HCT116 (cell line): ENCODE measurements at regions not wholly inside any gene's neighbourhood (a gene's known extent, or its start where the extent isn't known, plus 50 kb on each side); places are given as distances from the start of the nearest gene placed in this dataset.

ENCODE experiments used
- ATAC-seq: fragments of 200-7000 bp; cut with Tn5 transposase; 2 replicates; pipeline ENCODE4 v1.9.1; 2020; ENCODE audit warnings: mild to moderate bottlenecking, moderate library complexity
- BruUV-seq: library from RNA; stranded (reverse); fragments of 400-500 nt; replicated peaks from 2 replicates; lab custom pipeline; 2021; lab: Mats Ljungman, UMichigan
- CTCF ChIA-PET: fragments of 300-600 bp; sonication (Branson Sonifier 250); formaldehyde crosslinking; loops from one replicate; lab custom pipeline; 2021; ENCODE audit warnings: antibody characterized with exemption; lab: Charles Lee
- POLR2A ChIA-PET: fragments of 300-600, 350-600 bp; sonication (Branson Sonifier 250); formaldehyde crosslinking; loops from one replicate; lab custom pipeline; 2021; ENCODE audit warnings: antibody characterized with exemption; lab: Charles Lee
- RAD21 ChIA-PET, 2 experiments: fragments of 300-600 bp; sonication (Branson Sonifier 250); formaldehyde crosslinking; loops; one replicate each; lab custom pipeline; 2023; ENCODE audit warnings: low total read pairs in 2 of 2; ENCODE audit not compliant: uncharacterized antibody in 2 of 2, unreplicated experiment in 2 of 2, low non-redundant PET in 1 of 2; lab: Charles Lee
- DNase-seq: peaks from one replicate; pipeline ENCODE4 v3.0.0-alpha.2; 2010; ENCODE audit warnings: low read depth, low spot score
- H2AFZ ChIP-seq: fragments of 200-600 bp; shearing (Covaris generic), sonication (generic); 2 replicates; pipeline ENCODE4 v1.6.1; 2017; ENCODE audit warnings: low read depth, mixed run types, mixed read lengths, antibody characterized with exemption, low read length; ENCODE audit not compliant: poor library complexity, severe bottlenecking
- H3K27ac ChIP-seq: 2 replicates; pipeline ENCODE4 v1.5.1; 2012; ENCODE audit warnings: low read depth, low read length
- H3K27me3 ChIP-seq: fragments of 200-600 bp; sonication (generic); 2 replicates; pipeline ENCODE4 v1.6.1; 2016; ENCODE audit warnings: mixed run types, low read length, mixed read lengths; ENCODE audit not compliant: insufficient read depth
- H3K36me3 ChIP-seq, 2 experiments: fragments of 200-500 bp in 1 of 2; fragments of 200-600 bp in 1 of 2; sonication (Bioruptor generic) in 1 of 2; sonication (generic) in 1 of 2; 2 replicates each; pipeline versions ENCODE4 v1.5.1 to v1.6.1; 2014 to 2016; ENCODE audit warnings: low read length in 2 of 2, inconsistent platforms in 1 of 2, mixed read lengths in 1 of 2, mixed run types in 1 of 2; ENCODE audit not compliant: insufficient read depth in 2 of 2, control insufficient read depth in 1 of 2
- H3K4me1 ChIP-seq, 2 experiments: fragments of 200-600 bp in 1 of 2; sonication (generic) in 1 of 2; 2 replicates each; pipeline versions ENCODE4 v1.5.1 to v1.6.1; 2012 to 2017; ENCODE audit warnings: low read length in 2 of 2, inconsistent platforms in 1 of 2, mild to moderate bottlenecking in 1 of 2, mixed read lengths in 1 of 2, mixed run types in 1 of 2, moderate library complexity in 1 of 2; ENCODE audit not compliant: insufficient read depth in 2 of 2, control insufficient read depth in 1 of 2
- H3K4me2 ChIP-seq: fragments of 200-600 bp; sonication (generic); 2 replicates; pipeline ENCODE4 v1.6.1; 2017; ENCODE audit warnings: mixed run types, low read length, mixed read lengths
- H3K4me3 ChIP-seq, 2 experiments: fragments of 200-600 bp in 1 of 2; sonication (generic) in 1 of 2; replicated peaks in 1 of 2; 2 replicates each; pipeline ENCODE4 v1.5.1; 2011 to 2016; ENCODE audit warnings: low read length in 2 of 2, control low read depth in 1 of 2, low read depth in 1 of 2, mild to moderate bottlenecking in 1 of 2, mixed read lengths in 1 of 2, mixed run types in 1 of 2
- H3K79me2 ChIP-seq: fragments of 200-600 bp; sonication (generic); 2 replicates; pipeline ENCODE4 v1.6.1; 2017; ENCODE audit warnings: mild to moderate bottlenecking, mixed run types, low read length, moderate library complexity, mixed read lengths; ENCODE audit not compliant: insufficient read depth
- H3K9ac ChIP-seq: fragments of 200-600 bp; sonication (generic); 2 replicates; pipeline ENCODE4 v1.6.1; 2016; ENCODE audit warnings: low read length, mixed read lengths
- H3K9me2 ChIP-seq: fragments of 200-600 bp; sonication (generic), shearing (Covaris generic); 2 replicates; pipeline ENCODE4 v1.6.1; 2017; ENCODE audit warnings: mixed run types, mild to moderate bottlenecking, moderate library complexity; ENCODE audit not compliant: insufficient read depth
- H3K9me3 ChIP-seq, 2 experiments: fragments of 200-500 bp in 1 of 2; fragments of 200-600 bp in 1 of 2; sonication (Bioruptor generic) in 1 of 2; sonication (generic) in 1 of 2; 2 replicates each; pipeline ENCODE4 v1.6.1; 2014 to 2017; ENCODE audit warnings: low read length in 2 of 2, mixed read lengths in 2 of 2, inconsistent platforms in 1 of 2, low read depth in 1 of 2, mild to moderate bottlenecking in 1 of 2, mixed run types in 1 of 2, moderate library complexity in 1 of 2; ENCODE audit not compliant: control insufficient read depth in 1 of 2, insufficient read depth in 1 of 2
- H4K20me1 ChIP-seq: fragments of 200-600 bp; sonication (generic), shearing (Covaris generic); 2 replicates; pipeline ENCODE4 v1.6.1; 2017; ENCODE audit warnings: mixed run types, mild to moderate bottlenecking, moderate library complexity; ENCODE audit not compliant: insufficient read depth
- ATF3 ChIP-seq: IDR thresholded peaks from 2 replicates; pipeline ENCODE4 v1.6.1; 2012
- CTCF ChIP-seq, 3 experiments: fragments of 200-600 bp in 1 of 3; sonication (generic) in 1 of 3; IDR thresholded peaks in 2 of 3; conservative IDR thresholded peaks in 1 of 3; 2 replicates each; pipeline ENCODE4 v1.5.1; 2012 to 2017; ENCODE audit warnings: low read depth in 2 of 3, low read length in 2 of 3, antibody characterized with exemption in 1 of 3, borderline replicate concordance in 1 of 3, control low read depth in 1 of 3, mild to moderate bottlenecking in 1 of 3, mixed read lengths in 1 of 3, mixed run types in 1 of 3, moderate library complexity in 1 of 3; ENCODE audit not compliant: insufficient read depth in 1 of 3
- EGR1 ChIP-seq: IDR thresholded peaks from 2 replicates; pipeline ENCODE4 v1.6.1; 2012; ENCODE audit warnings: low read depth
- ELF1 ChIP-seq: IDR thresholded peaks from 2 replicates; pipeline ENCODE4 v1.6.1; 2012; ENCODE audit warnings: low read depth, borderline replicate concordance
- EZH2 ChIP-seq: fragments of 200-600 bp; sonication (generic); IDR thresholded peaks from 2 replicates; pipeline ENCODE4 v1.6.1; 2017; ENCODE audit warnings: antibody characterized with exemption, mixed run types
- REST ChIP-seq: IDR thresholded peaks from 2 replicates; pipeline ENCODE4 v1.6.1; 2012; ENCODE audit warnings: low read depth
- SIN3A ChIP-seq: IDR thresholded peaks from 2 replicates; pipeline ENCODE4 v1.6.1; 2012; ENCODE audit warnings: low read depth
- SP1 ChIP-seq: IDR thresholded peaks from 2 replicates; pipeline ENCODE4 v1.6.1; 2012; ENCODE audit warnings: low read depth
- ZBTB33 ChIP-seq: IDR thresholded peaks from 2 replicates; pipeline ENCODE4 v1.6.1; 2011; ENCODE audit warnings: mild to moderate bottlenecking, low read length, moderate library complexity; ENCODE audit not compliant: insufficient replicate concordance; ENCODE audit errors: extremely low read depth
- ZFX ChIP-seq: fragments of 450-650 bp; IDR thresholded peaks from 2 replicates; pipeline ENCODE4 v1.6.1; 2017
- ZNF274 ChIP-seq: fragments of 200-500 bp; sonication (Bioruptor generic); IDR thresholded peaks from 2 replicates; pipeline ENCODE4 v1.6.1; 2014; ENCODE audit warnings: mild to moderate bottlenecking, low read depth, low read length, inconsistent platforms
- intact Hi-C: fragments of 100-400 bp; cut with micrococcal nuclease; formaldehyde crosslinking; loops from 2 replicates; pipeline ENCODE4 v1.10.0; 2022

- BruUV-seq, result no TSS peak
- H3K4me3 ChIP-seq, result no peak overlapping the region
- H3K9ac ChIP-seq, result no peak overlapping the region
- no peaks in the 10 kb centered on the region for H3K27me3 ChIP-seq
- ChIA-PET RAD21 (no interaction called here), CTCF (no interaction called here), POLR2A (no interaction called here)
- no peak overlapping the region for H3K27ac ChIP-seq
- no peak overlapping the region for H3K4me2 ChIP-seq
- H3K4me1 ChIP-seq, result no peaks in the 10 kb centered on the region
- no peaks in the 10 kb centered on the region for H3K36me3 ChIP-seq
- no peak overlapping the region for H2AFZ ChIP-seq
- H3K9me3 ChIP-seq, result peaks cover 4 to 11% of the 10 kb centered on the region in 2 experiments; a peak in 2 of 4 replicates
- no peak for TF ChIP-seq SIN3A
- TF ChIP-seq ELF1, result no peak
- TF ChIP-seq ZNF274, result no peak
- TF ChIP-seq ZFX, result no peak
- TF ChIP-seq SP1, result no peak
- no peaks in the 10 kb centered on the region for H4K20me1 ChIP-seq
- DNase-seq, result no peak
- intact Hi-C loops, result no loop called here
- no peaks in the 10 kb centered on the region for H3K9me2 ChIP-seq
- no peaks in the 10 kb centered on the region for H3K79me2 ChIP-seq
- ATAC-seq, result no peak
Observed at GRCh38 chr6:67300430-67301040, 1334.5 kb upstream of the ADGRB3 start.

- no peak overlapping the region for H2AFZ ChIP-seq
- ATAC-seq (no peak), DNase-seq (no peak)
- H3K4me3 ChIP-seq, result no peak overlapping the region
- H3K4me1 ChIP-seq, result no peaks in the 10 kb centered on the region
- no peaks in the 10 kb centered on the region for H3K27me3 ChIP-seq
- intact Hi-C loops, result no loop called here
- H3K9ac ChIP-seq, result no peak overlapping the region
- H4K20me1 ChIP-seq, result no peaks in the 10 kb centered on the region
- H3K9me2 ChIP-seq, result no peaks in the 10 kb centered on the region
- POLR2A ChIA-PET, result no interaction called here
- no peaks in the 10 kb centered on the region for H3K79me2 ChIP-seq
- BruUV-seq, result no TSS peak
- no peak overlapping the region for H3K4me2 ChIP-seq
- H3K9me3 ChIP-seq, result 0 out of 4 replicates have a peak, but pooled peaks cover 0 to 6% of the 10 kb centered on the region in 2 experiments
- RAD21 ChIA-PET, result no interaction called here
- H3K36me3 ChIP-seq, result no peaks in the 10 kb centered on the region
- H3K27ac ChIP-seq, result no peak overlapping the region
- CTCF ChIA-PET, result no interaction called here
- TF ChIP-seq ATF3, result no peak
- TF ChIP-seq ZNF274, result no peak
- no peak for TF ChIP-seq ZBTB33
- no peak for TF ChIP-seq REST
- TF ChIP-seq EZH2, result no peak
- no peak for TF ChIP-seq SIN3A
- TF ChIP-seq EGR1, result no peak
- TF ChIP-seq ELF1, result no peak
- TF ChIP-seq CTCF (IDR thresholded peaks at IDR 0.05 in 2 of 3, conservative IDR thresholded peaks at IDR 0.05 in 1 of 3; ENCODE audit: borderline replicate concordance in 1 of 3, insufficient read depth in 1 of 3, low read depth in 2 of 3, low read length in 2 of 3), result no peak
Observed at GRCh38 chr6:67292169-67292568, 1342.9 kb upstream of the ADGRB3 start.
